VCaP (cell line): ENCODE measurements at regions not wholly inside any gene's neighbourhood (a gene's known extent, or its start where the extent isn't known, plus 50 kb on each side); places are given as distances from the start of the nearest gene placed in this dataset.

Experiments
- H3K27ac ChIP-seq: fragments of 450-650 bp; 2 replicates; pipeline ENCODE4 v1.5.1; 2017
- CTCF ChIP-seq: fragments of 450-650 bp; conservative IDR thresholded peaks from 2 replicates; pipeline ENCODE4 v1.5.1; 2017; ENCODE audit warnings: mild to moderate bottlenecking, moderate library complexity

GRCh38 chr15:100765467-100766241, 114.0 kb upstream of the ALDH1A3 start:
- TF ChIP-seq CTCF = no peak
- H3K27ac ChIP-seq = no peak overlapping the region

- H3K27ac ChIP-seq = no peak overlapping the region
Measured at GRCh38 chr15:100766243-100767000, 113.2 kb upstream of the ALDH1A3 start.

GRCh38 chr15:100767001-100767825, 112.4 kb upstream of the ALDH1A3 start:
- H3K27ac ChIP-seq = no peak overlapping the region
- TF ChIP-seq CTCF = no peak

More at GRCh38 chr15:100766243-100767000, 113.2 kb upstream of the ALDH1A3 start:
- TF ChIP-seq CTCF = no peak

GRCh38 chr15:100768501-100768931, 111.1 kb upstream of the ALDH1A3 start:
- no peak for TF ChIP-seq CTCF

GRCh38 chr15:100769043-100769974, 110.3 kb upstream of the ALDH1A3 start:
- no peak for TF ChIP-seq CTCF

More at GRCh38 chr15:100768501-100768931, 111.1 kb upstream of the ALDH1A3 start:
- H3K27ac ChIP-seq = no peak overlapping the region

GRCh38 chr15:100769975-100770340, 109.7 kb upstream of the ALDH1A3 start:
- no peak for TF ChIP-seq CTCF

More at GRCh38 chr15:100769043-100769974, 110.3 kb upstream of the ALDH1A3 start:
- peak overlapping the region; percentile 71; the same call in 1 of the 2 replicates for H3K27ac ChIP-seq

More at GRCh38 chr15:100769975-100770340, 109.7 kb upstream of the ALDH1A3 start:
- peak overlapping the region; percentile 71; the same call in 1 of the 2 replicates for H3K27ac ChIP-seq
